A549 (cell line): ENCODE measurements at regions not wholly inside any gene's neighbourhood (a gene's known extent, or its start where the extent isn't known, plus 50 kb on each side); places are given as distances from the start of the nearest gene placed in this dataset.

Experiments
- ATAC-seq, 2 experiments: fragments of 200-7000 bp in 1 of 2; fragments of >200 bp in 1 of 2; cut with Nextera tagmentation in 1 of 2; cut with Tn5 transposase in 1 of 2; 3 replicates each; pipeline versions ENCODE4 v1.8.0 to v1.9.1; 2018 to 2020; ENCODE audit warnings: mild to moderate bottlenecking in 1 of 2, moderate library complexity in 1 of 2
- CTCF ChIA-PET: fragments of 300-600 bp; sonication (Branson Sonifier 250); formaldehyde crosslinking; extraction: SDS; loops from one replicate; lab custom pipeline; 2021; ENCODE audit warnings: antibody characterized with exemption, inconsistent platforms; lab: Yijun Ruan, JAX
- POLR2A ChIA-PET: fragments of 350-600 bp; formaldehyde crosslinking; extraction: SDS; loops from one replicate; lab custom pipeline; 2021; ENCODE audit warnings: antibody characterized with exemption, inconsistent platforms; lab: Yijun Ruan, JAX
- DNase-seq, 2 experiments: peaks; one replicate each; pipeline versions ENCODE4 v3.0.0 to v3.0.0-alpha.2; 2011 to 2016; ENCODE audit warnings: low read depth in 1 of 2, low spot score in 1 of 2
- FAIRE-seq: peaks from 2 replicates; lab custom pipeline; 2011; peaks lifted over from hg19 to GRCh38; lab: Jason Lieb, UNC
- H3K27ac ChIP-seq, 2 experiments: fragments of >200 bp; sonication (Bioruptor Twin); formaldehyde crosslinking; 3 replicates each; pipeline ENCODE4 v1.5.1; 2016 to 2017
- H3K4me1 ChIP-seq: fragments of >200 bp; sonication (Bioruptor Twin); formaldehyde crosslinking; 3 replicates; pipeline ENCODE4 v1.6.1; 2016
- H3K4me2 ChIP-seq: fragments of >200 bp; sonication (Bioruptor Twin); formaldehyde crosslinking; 3 replicates; pipeline ENCODE4 v1.6.1; 2016
- H3K4me3 ChIP-seq: fragments of >200 bp; sonication (Bioruptor Twin); formaldehyde crosslinking; 3 replicates; pipeline ENCODE4 v1.5.1; 2016
- H3K9me3 ChIP-seq: fragments of >200 bp; sonication (Bioruptor Twin); formaldehyde crosslinking; 3 replicates; pipeline ENCODE4 v1.6.1; 2016
- ATOH8 ChIP-seq: fragments of 250-450 bp; sonication (Bioruptor Pico); IDR thresholded peaks from 2 replicates; pipeline ENCODE4 v1.5.0; 2020; ENCODE audit warnings: low read depth, mild to moderate bottlenecking, moderate library complexity
- BCL3 ChIP-seq: fragments of >200 bp; sonication (Bioruptor Twin); formaldehyde crosslinking; IDR thresholded peaks from 3 replicates; pipeline ENCODE4 v1.6.1; 2016
- CBX8 ChIP-seq: fragments of 200-600 bp; sonication (generic); IDR thresholded peaks from 2 replicates; pipeline ENCODE4 v1.6.1; 2016
- CHD2 ChIP-seq: fragments of 150-350 bp; IDR thresholded peaks from 2 replicates; pipeline ENCODE4 v1.6.1; 2014; ENCODE audit warnings: low read length; ENCODE audit not compliant: partially characterized antibody
- CHD4 ChIP-seq: fragments of 200-600 bp; sonication (generic); IDR thresholded peaks from 2 replicates; pipeline ENCODE4 v1.6.1; 2016; ENCODE audit warnings: antibody characterized with exemption, mild to moderate bottlenecking, borderline replicate concordance
- EHF ChIP-seq: fragments of 250-450 bp; sonication (Bioruptor Pico); IDR thresholded peaks from 2 replicates; pipeline ENCODE4 v1.5.0; 2020; ENCODE audit warnings: mild to moderate bottlenecking
- ESRRA ChIP-seq: fragments of 150-350 bp; IDR thresholded peaks from 2 replicates; pipeline ENCODE4 v1.6.1; 2014; ENCODE audit warnings: mild to moderate bottlenecking, low read length, borderline replicate concordance
- FOSB ChIP-seq: fragments of 250-450 bp; sonication (Bioruptor Pico); IDR thresholded peaks from 2 replicates; pipeline ENCODE4 v1.5.0; 2020; ENCODE audit warnings: mild to moderate bottlenecking, moderate library complexity
- HEYL ChIP-seq: fragments of 250-450 bp; sonication (Bioruptor Pico); IDR thresholded peaks from 2 replicates; pipeline ENCODE4 v1.8.0; 2021; ENCODE audit warnings: mild to moderate bottlenecking, moderate library complexity
- HMGXB4 ChIP-seq: fragments of 250-450 bp; sonication (Bioruptor Pico); IDR thresholded peaks from 2 replicates; pipeline ENCODE4 v1.5.0; 2021; ENCODE audit warnings: mild to moderate bottlenecking, moderate library complexity, borderline replicate concordance
- JUNB ChIP-seq: fragments of >200 bp; sonication (Bioruptor Twin); formaldehyde crosslinking; IDR thresholded peaks from 2 replicates; pipeline ENCODE4 v1.6.1; 2016
- KDM1A ChIP-seq: fragments of 200-600 bp; sonication (generic); IDR thresholded peaks from 2 replicates; pipeline ENCODE4 v1.6.1; 2016; ENCODE audit warnings: low read depth, mild to moderate bottlenecking
- MAX ChIP-seq: IDR thresholded peaks from 2 replicates; pipeline ENCODE4 v1.6.1; 2012
- MAZ ChIP-seq: fragments of 150-350 bp; IDR thresholded peaks from 2 replicates; pipeline ENCODE4 v1.6.1; 2014; ENCODE audit warnings: antibody characterized with exemption, low read depth, low read length, borderline replicate concordance
- NPAS2 ChIP-seq: fragments of 250-450 bp; sonication (Bioruptor Pico); IDR thresholded peaks from 2 replicates; pipeline ENCODE4 v1.8.0; 2022; ENCODE audit warnings: mild to moderate bottlenecking, moderate library complexity, borderline replicate concordance
- POLR2A ChIP-seq: IDR thresholded peaks from 2 replicates; pipeline ENCODE4 v1.6.1; 2012; ENCODE audit warnings: mild to moderate bottlenecking, low read length
- WGBS: methylation state at CpG from one replicate; pipeline ENCODE4 v1.1.6; 2017; ENCODE audit errors: missing lambda C conversion rate; 5-methylcytosine and 5-hydroxymethylcytosine counted together

GRCh38 chr5:159861086-159861485 is 55.2 kb upstream of the ADRA1B start:
- Histone ChIP-seq H3K4me3 (no peak overlapping the region), H3K4me2 (no peak overlapping the region), H3K4me1 (0 out of 3 replicates have a peak, but pooled peaks cover 8% of the 10 kb centered on the region), H3K27ac (no peak overlapping the region), H3K9me3 (no peaks in the 10 kb centered on the region)
- WGBS = 54% methylated on average over 3 of the region's 3 CpGs
- ChIA-PET CTCF (interaction anchor here (0.9 kb wide), 1 partner anchor 39 kb away, joined by 3 read pairs; no protein-coding TSS in a partner anchor), POLR2A (no interaction called here)
- FAIRE-seq (no peak), DNase-seq (no peak), ATAC-seq (no peak)
- TF ChIP-seq POLR2A (no peak), KDM1A (no peak), EHF (CRISPR knock-in tag) (no peak), BCL3 (no peak), NPAS2 (CRISPR knock-in tag) (no peak), MAZ (no peak), CHD4 (no peak), FOSB (CRISPR knock-in tag) (no peak), ATOH8 (no peak)

GRCh38 chr5:159864885-159865691 is 51.2 kb upstream of the ADRA1B start:
- no peaks in the 10 kb centered on the region for H3K9me3 ChIP-seq
- ChIA-PET POLR2A (no interaction called here), CTCF (interaction anchor here (1.9 kb wide), 1 partner anchor 9 kb away, joined by 5 read pairs; no protein-coding TSS in a partner anchor)
- DNase-seq (no peak), ATAC-seq (no peak), FAIRE-seq (no peak)
- no peak overlapping the region for H3K4me3 ChIP-seq
- 0 out of 6 replicates have a peak overlapping the region, but pooled peaks of 1 of the 2 experiments have one; percentile 12 for H3K27ac ChIP-seq
- 0 out of 3 replicates have a peak overlapping the region, but pooled peaks have one; percentile 3 for H3K4me2 ChIP-seq
- TF ChIP-seq CBX8 (no peak), ATOH8 (no peak), JUNB (no peak), CHD2 (no peak), ESRRA (no peak)
- WGBS = 77% methylated on average over 13 of the region's 13 CpGs
- 0 out of 3 replicates have a peak, but pooled peaks cover 8% of the 10 kb centered on the region for H3K4me1 ChIP-seq

GRCh38 chr5:159866093-159866492 is 50.2 kb upstream of the ADRA1B start:
- DNase-seq (no peak), FAIRE-seq (no peak), ATAC-seq (no peak)
- no peak overlapping the region for H3K27ac ChIP-seq
- no peak for TF ChIP-seq MAX
- no peak for TF ChIP-seq HEYL (CRISPR knock-in tag)
- no peak for TF ChIP-seq HMGXB4
- whole genome bisulfite sequencing = 89% methylated on average over 5 of the region's 5 CpGs
- H3K4me3 ChIP-seq = no peak overlapping the region
- no peaks in the 10 kb centered on the region for H3K9me3 ChIP-seq
- H3K4me1 ChIP-seq = 0 out of 3 replicates have a peak, but pooled peaks cover 8% of the 10 kb centered on the region
- ChIA-PET POLR2A (no interaction called here), CTCF (interaction anchor here (0.6 to 1.9 kb wide), 4 partner anchors 8 to 634 kb away, joined by 3 to 5 read pairs (median 4); no protein-coding TSS in a partner anchor)
- H3K4me2 ChIP-seq = no peak overlapping the region
